Muscle of back (tissue), 3 donors: ENCODE measurements at regions not wholly inside any gene's neighbourhood (a gene's known extent, or its start where the extent isn't known, plus 50 kb on each side); places are given as distances from the start of the nearest gene placed in this dataset.
"Not testable (repeated sequence)": the region's sequence is repeated elsewhere in the genome, so short reads cannot be mapped to it uniquely, and the experiment has no call there.

ENCODE experiments used
- DNase-seq, 3 donors: peaks; one replicate each; pipeline versions ENCODE4 v3.0.0 to v3.0.0-alpha.2; 2013

- no peak for DNase-seq
Observed at GRCh38 chr10:123221418-123221817, 67.2 kb downstream of the BUB3 start.

GRCh38 chr10:123222832-123223231 lies 68.6 kb downstream of the BUB3 start:
- no peak for DNase-seq

- no peak for DNase-seq
Observed at GRCh38 chr10:123227706-123228105, 73.5 kb downstream of the BUB3 start.

- no peak for DNase-seq
Observed at GRCh38 chr10:123229927-123230630, 75.9 kb downstream of the BUB3 start.

- DNase-seq, result not testable (repeated sequence)
Observed at GRCh38 chr10:123232879-123233278, 78.7 kb downstream of the BUB3 start.

- not testable (repeated sequence) for DNase-seq
Observed at GRCh38 chr10:123235014-123235413, 80.8 kb downstream of the BUB3 start.

GRCh38 chr10:123236126-123236525 lies 81.9 kb downstream of the BUB3 start:
- no peak for DNase-seq

- DNase-seq, result no peak
Observed at GRCh38 chr10:123240250-123240649, 86.0 kb downstream of the BUB3 start.

- no peak for DNase-seq
Observed at GRCh38 chr10:123240776-123241175, 86.6 kb downstream of the BUB3 start.

- no peak for DNase-seq
Observed at GRCh38 chr10:123241391-123242141, 87.4 kb downstream of the BUB3 start.

GRCh38 chr10:123244747-123245146 lies 90.5 kb downstream of the BUB3 start:
- DNase-seq, result no peak

GRCh38 chr10:123245264-123245663 lies 91.1 kb downstream of the BUB3 start:
- no peak for DNase-seq

GRCh38 chr10:123249894-123250293 lies 95.7 kb downstream of the BUB3 start:
- peak in 2 of 3 donors; percentile 3 to 22 for DNase-seq

GRCh38 chr10:123250640-123251039 lies 96.4 kb downstream of the BUB3 start:
- no peak for DNase-seq

GRCh38 chr10:123252779-123253178 lies 98.6 kb downstream of the BUB3 start:
- DNase-seq, result peak in 1 of 3 donors; percentile 7

GRCh38 chr10:123254343-123254742 lies 100.1 kb downstream of the BUB3 start:
- not testable (repeated sequence) for DNase-seq

GRCh38 chr10:123257904-123258456 lies 103.8 kb downstream of the BUB3 start:
- no peak for DNase-seq

GRCh38 chr10:123259081-123259480 lies 104.9 kb downstream of the BUB3 start:
- DNase-seq, result no peak

- no peak for DNase-seq
Observed at GRCh38 chr10:123259791-123260190, 105.6 kb downstream of the BUB3 start.

- no peak for DNase-seq
Observed at GRCh38 chr10:123262456-123262855, 108.3 kb downstream of the BUB3 start.

GRCh38 chr10:123266971-123267370 lies 112.8 kb downstream of the BUB3 start:
- DNase-seq, result no peak

- DNase-seq, result no peak
Observed at GRCh38 chr10:123269017-123269552, 114.9 kb downstream of the BUB3 start.

- no peak for DNase-seq
Observed at GRCh38 chr10:123269675-123270074, 115.5 kb downstream of the BUB3 start.
